Epithelial cell of esophagus (primary cell): ENCODE measurements at regions not wholly inside any gene's neighbourhood (a gene's known extent, or its start where the extent isn't known, plus 50 kb on each side); places are given as distances from the start of the nearest gene placed in this dataset.

Experiments
- DNase-seq: peaks from one replicate; pipeline ENCODE4 v3.0.0; 2010; ENCODE audit warnings: low read depth
- H3K4me3 ChIP-seq: 2 replicates; pipeline ENCODE4 v1.5.1; 2011; ENCODE audit warnings: mild to moderate bottlenecking, low read length, control low read depth
- CTCF ChIP-seq: IDR thresholded peaks from 2 replicates; pipeline ENCODE4 v1.5.1; 2011; ENCODE audit warnings: low read depth, mild to moderate bottlenecking, low read length, control low read depth, inconsistent platforms; ENCODE audit not compliant: insufficient read depth; ENCODE audit errors: missing control alignments

- no peak overlapping the region for H3K4me3 ChIP-seq
- no peak for TF ChIP-seq CTCF
- peak; percentile 19 for DNase-seq
Measured at GRCh38 chr9:87063871-87064270, 116.6 kb upstream of the GAS1 start.

- no peak overlapping the region for H3K4me3 ChIP-seq
- no peak for TF ChIP-seq CTCF
- DNase-seq, result peak; percentile 26
Measured at GRCh38 chr9:87064311-87064710, 117.0 kb upstream of the GAS1 start.

GRCh38 chr9:87065981-87066380 is 118.7 kb upstream of the GAS1 start:
- H3K4me3 ChIP-seq, result no peak overlapping the region
- no peak for TF ChIP-seq CTCF
- DNase-seq, result no peak

DNA sequence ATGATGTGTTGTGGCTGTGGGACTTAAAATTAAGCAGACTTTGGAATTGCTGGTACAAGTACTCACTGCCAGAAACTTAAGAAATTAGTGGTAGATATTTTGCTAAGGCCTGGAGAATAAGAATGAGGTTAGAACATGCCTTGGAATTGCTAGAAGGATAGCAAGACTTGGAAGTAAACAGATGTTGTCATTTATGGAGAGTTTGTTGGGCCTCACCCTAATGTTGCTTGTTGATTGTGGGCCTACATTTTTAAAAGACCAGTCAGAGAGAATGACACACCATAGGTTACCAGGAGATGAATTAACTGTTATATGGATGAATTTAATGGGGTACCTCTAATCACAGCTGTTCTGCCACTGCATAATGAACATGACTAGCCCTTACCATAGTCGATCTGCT is 120.1 kb upstream of the GAS1 start:
- no peak overlapping the region for H3K4me3 ChIP-seq
- TF ChIP-seq CTCF, result no peak
- DNase-seq, result peak; percentile 38

DNA sequence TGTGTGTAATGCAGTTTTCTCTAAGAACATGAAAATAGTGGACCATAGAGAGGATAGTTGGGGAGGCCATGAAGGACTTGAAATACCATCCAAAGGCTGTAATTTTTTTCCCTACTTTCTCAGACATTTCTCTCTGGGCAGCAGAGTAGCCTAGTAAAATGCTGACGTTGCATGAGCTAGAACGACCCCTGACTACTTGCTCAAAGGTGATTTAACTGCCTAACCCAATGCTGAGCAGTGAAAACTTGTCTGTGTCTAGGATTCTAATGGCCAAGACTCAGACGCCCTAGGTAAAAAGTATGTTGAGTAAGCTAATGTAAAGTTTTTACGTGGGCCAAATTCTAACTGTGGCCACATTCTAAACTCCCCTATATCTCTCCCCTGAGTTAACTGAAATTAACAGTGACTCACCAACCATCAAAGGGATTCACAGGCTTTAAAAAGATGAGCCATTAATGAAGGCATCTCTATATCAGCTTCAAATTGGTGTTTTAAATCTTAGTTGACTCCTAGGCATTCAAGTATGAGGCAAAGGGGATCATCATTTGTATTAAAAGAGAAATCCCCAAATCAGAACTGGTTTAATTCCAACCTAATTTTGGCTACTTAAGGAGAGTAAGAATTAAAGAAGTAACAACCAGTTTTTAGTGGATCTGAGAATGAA is 121.0 kb upstream of the GAS1 start:
- no peak for TF ChIP-seq CTCF
- no peak overlapping the region for H3K4me3 ChIP-seq
- no peak for DNase-seq

DNA sequence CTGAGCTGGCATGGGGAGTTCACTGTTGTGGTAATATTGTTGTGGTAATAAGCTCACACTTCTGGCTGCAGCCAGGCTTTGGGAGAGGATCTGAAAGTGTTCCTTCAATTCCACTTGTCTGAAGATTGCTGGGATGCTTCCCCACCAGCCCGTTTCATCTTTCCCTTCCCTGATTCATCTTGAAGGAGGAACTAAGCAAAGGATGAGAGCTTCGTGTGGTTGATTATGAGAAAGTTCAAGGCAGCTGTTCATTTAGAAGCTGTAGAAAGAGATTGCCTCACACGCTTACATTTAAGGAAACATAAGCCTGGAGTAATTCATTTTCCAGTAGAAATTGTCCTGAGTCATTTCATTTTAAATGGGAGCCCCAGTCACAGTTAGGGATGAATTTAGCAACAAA is 122.4 kb upstream of the GAS1 start:
- no peak overlapping the region for H3K4me3 ChIP-seq
- DNase-seq, result no peak
- no peak for TF ChIP-seq CTCF

- DNase-seq, result no peak
- TF ChIP-seq CTCF, result no peak
- H3K4me3 ChIP-seq, result no peak overlapping the region
Measured at GRCh38 chr9:87070336-87070735, 123.0 kb upstream of the GAS1 start.
